HG03060 (cell line): ENCODE measurements at regions not wholly inside any gene's neighbourhood (a gene's known extent, or its start where the extent isn't known, plus 50 kb on each side); places are given as distances from the start of the nearest gene placed in this dataset.

Source experiments
- ATAC-seq: cut with Tn5 transposase; IDR thresholded peaks from one replicate; pipeline ENCODE4 v1.9.1; 2021; ENCODE audit warnings: low read depth, moderate number of reproducible peaks; ENCODE audit not compliant: unreplicated experiment

- no peak for ATAC-seq
Measured at GRCh38 chr10:6746782-6747181, 166.7 kb upstream of the PRKCQ start.

DNA sequence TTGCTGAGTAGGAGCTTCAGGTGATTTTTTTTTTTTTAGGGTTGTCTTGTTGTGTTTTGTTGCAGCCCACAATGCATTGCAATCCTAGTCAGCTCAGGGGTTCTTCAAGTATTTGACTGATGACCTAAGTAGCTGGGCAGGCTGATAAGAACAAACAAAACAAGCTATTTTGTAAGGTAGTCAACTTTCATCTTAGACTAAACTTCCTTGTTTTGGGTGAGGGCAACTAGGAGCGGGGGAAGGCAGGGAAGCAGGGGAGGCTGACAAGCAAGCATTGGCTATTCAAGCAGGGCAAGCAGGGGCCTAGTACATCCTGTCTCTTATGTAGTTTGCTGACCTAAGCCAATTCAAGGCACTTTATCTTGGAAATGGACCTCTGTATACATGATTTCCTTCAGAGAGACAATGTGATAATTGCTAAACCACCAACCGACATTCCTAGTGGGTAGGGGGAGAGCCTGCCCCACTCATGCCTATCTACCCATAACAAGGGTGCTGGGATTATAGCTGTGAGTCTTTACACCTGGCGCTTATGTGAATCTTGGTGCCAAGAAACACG is 163.3 kb upstream of the PRKCQ start:
- ATAC-seq = no peak

GRCh38 chr10:6741541-6741941 is 161.5 kb upstream of the PRKCQ start:
- no peak for ATAC-seq

- no peak for ATAC-seq
Measured at GRCh38 chr10:6739530-6740174, 159.6 kb upstream of the PRKCQ start.

- no peak for ATAC-seq
Measured at GRCh38 chr10:6738112-6738768, 158.2 kb upstream of the PRKCQ start.

DNA sequence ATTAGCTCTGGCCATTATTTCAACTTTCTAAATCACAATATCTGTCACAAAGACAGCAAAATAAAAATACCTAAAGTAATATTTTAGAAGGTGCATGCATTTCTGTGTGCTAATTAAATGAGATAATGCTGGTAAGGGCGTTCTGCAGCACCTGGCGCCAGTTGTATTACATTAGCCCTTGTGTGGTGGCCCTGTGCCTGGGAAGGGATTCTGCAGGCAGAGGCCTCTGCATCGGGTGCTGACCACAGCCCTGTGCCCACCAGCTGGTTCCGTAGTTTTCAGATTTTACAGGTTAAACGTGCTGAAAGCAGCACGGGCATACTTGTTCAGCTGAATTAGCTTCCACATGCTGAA is 157.7 kb upstream of the PRKCQ start:
- ATAC-seq = no peak

DNA sequence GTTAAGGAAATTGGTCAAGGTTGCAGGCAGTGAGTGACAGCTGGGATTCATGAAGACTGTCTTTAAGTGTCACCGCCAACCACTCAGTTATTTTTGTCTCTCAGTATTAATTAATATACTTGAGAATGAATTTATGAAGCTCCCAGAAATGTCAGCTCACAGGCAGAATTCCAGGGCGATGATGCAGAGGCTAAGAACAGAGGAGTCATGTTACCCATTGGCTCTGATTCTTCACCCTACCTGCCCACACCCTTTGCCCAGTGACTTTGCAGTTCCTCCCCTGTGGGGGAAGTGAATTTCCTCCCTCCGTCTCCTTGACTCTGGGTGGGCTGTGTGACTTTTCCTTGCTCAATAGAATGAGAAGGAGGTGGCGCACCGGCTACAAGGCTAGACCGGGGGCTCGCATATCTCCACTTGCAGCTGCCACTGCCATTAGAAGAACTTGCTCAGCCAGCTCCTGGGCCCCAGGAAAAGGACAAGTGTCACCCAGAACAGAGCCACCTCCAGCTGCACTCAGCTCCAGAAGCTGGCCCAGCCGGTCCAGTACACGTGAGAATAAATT is 157.1 kb upstream of the PRKCQ start:
- ATAC-seq = no peak

DNA sequence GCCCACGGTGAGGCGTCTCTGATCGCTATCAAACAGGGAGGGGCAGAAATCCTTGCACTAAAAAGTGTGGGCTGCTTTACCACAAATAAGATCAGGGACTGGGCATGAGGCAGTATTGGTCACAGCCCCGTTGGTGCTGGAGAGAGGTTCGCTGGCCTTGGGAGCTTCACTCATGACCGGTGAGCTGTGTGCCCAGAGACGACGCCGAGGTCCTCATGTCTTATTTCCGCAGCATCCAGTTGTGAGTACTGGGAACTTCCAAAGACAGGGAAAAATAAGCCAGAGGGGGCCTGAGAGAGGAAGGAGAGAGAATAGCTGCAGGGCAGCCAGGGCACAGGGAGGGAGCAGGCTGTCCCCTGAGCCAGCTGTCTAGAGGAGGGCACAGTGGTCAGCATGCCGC is 154.2 kb upstream of the PRKCQ start:
- no peak for ATAC-seq

DNA sequence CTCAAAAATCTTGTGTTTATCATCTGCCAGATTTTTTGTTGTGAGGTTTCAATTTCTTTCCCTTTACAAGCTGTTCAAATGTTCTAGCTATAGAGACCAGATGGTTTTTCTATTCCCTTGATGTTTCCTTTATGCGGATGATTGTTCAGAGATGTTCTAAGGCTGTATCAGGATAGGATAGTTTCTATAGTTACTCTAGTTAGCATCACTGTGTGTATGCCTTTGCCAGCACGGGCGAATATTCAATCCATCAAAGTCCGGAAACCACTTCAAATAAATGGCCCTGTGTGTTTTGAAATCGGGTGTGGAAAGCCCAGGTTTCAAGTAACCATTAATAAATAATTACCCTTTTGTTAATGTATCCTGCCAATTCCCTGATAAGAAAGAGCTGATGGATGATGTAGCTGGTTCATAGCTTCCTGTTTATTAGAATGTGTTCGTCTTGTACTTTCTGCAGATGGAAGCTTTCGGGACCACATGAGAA is 149.8 kb upstream of the PRKCQ start:
- no peak for ATAC-seq

DNA sequence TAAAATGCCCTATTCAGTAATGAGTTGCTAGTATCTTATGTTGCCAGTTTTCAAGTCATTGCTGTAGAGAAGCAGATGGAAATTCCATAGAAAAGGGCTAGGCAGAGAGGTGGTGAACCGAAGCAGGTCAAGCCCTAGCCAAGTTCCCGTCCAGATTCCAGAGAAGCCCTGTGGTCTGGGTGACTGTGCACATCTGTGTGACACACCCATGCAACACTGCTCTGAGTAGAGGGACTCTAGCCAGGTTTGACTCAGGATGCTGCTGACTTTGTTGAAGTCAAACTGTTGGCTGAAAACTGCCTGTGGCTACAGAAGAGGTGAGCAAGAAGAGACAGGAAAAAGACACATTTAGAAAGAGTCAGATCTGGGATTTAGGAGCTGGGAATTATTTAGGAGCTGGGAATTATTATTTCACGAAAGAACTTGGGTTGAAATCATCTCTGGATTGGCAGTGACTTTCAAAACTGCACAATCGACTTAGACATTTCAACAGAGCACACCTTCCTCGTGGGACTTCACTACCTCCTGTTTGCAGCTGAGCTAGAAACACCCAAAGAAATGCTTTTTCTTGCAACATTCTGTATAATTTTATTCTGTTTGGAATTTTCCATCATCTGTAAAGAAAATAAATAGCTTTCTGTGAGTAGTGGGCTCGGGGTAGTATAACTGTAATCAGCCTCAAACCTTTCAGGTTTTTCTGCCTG is 149.1 kb upstream of the PRKCQ start:
- no peak for ATAC-seq

DNA sequence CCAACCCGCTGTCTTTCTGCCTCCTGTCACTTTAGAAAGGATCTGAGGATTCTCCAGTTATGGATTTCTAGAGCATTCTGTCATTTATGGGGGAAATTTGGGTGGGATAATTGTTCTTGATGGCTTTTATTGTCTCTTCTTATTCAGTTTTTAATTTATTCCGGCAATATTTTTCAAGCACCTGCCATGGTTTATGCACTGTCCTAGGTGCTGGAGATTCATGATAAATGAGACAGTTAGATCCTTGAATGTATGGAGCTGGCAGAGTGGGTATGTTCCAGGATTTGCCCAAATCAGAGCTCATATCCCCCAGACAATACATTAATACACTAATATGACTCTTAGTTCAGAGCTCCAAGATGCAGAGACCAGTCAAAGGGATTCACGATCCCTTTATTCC is 146.8 kb upstream of the PRKCQ start:
- ATAC-seq = no peak

GRCh38 chr10:6722616-6723004 is 142.5 kb upstream of the PRKCQ start:
- no peak for ATAC-seq

DNA sequence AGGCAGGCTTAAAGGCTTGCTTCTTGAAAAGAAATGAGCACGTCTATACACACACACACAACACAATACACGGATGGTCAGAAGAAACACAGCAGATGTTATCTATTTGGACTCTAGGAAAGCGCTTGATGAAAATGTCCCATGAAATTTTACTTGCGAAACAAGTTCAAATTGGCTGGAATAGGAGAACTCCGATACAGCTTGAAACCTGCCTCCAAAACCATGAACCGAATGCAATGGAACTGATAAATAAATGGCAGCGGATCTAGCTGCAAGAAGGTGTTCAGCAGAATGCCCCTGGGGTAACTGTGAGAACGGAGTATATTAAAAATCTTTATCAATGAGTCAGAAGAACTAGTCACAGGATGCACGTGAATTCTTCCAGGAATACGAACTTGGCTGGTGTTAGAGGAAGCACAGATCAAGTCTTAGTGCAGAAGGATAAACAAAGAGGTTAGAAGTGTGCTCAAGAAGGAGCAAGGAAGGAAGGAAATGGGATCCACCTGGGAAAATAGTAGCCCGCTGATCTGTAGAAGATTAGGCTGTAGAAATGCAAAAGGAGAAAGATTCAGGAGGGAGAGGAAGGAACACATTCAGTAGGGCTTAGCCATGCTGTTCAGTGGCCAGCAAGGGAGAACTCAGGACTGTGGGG is 142.0 kb upstream of the PRKCQ start:
- ATAC-seq = no peak

DNA sequence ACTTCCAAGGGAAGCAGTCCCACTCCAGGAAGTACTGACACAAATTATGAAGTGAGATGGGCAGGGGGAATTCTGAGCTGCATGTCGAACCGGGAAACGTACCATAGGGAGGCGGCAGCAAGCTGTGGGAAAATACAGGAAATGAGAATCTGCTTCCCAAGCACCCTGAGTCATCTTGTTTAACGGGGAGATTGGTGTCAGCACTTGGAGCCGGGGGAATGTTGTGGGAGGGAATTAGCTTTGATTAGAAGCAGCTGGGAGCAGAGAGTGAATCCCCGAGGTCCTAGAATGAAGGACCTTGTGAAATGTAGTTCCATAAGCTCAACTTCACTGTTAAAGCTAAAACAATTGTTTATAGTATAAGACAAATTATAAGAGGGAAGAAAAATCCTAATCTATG is 141.4 kb upstream of the PRKCQ start:
- no peak for ATAC-seq

GRCh38 chr10:6719561-6719960 is 139.5 kb upstream of the PRKCQ start:
- ATAC-seq = no peak

GRCh38 chr10:6718550-6718949 is 138.5 kb upstream of the PRKCQ start:
- ATAC-seq = no peak

GRCh38 chr10:6716516-6716915 is 136.4 kb upstream of the PRKCQ start:
- no peak for ATAC-seq

DNA sequence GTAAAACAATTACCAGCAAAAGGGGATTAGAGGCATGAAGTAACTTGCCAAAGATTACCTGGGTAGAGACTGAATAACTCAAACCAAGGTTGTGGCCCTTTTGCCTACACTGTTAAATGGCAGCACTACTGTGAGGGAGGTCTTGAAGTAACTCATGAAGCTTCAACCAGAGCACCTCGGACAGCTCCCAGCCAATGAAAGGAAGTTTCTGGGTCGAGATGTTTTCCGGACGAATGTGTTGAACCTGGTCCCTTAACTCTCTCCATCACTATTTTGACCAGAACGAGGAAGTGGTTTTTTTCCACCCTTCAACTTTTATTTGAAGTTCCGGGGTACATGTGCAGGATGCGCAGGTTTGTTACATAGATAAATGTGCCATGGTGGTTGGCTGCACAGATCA is 133.6 kb upstream of the PRKCQ start:
- ATAC-seq = no peak

DNA sequence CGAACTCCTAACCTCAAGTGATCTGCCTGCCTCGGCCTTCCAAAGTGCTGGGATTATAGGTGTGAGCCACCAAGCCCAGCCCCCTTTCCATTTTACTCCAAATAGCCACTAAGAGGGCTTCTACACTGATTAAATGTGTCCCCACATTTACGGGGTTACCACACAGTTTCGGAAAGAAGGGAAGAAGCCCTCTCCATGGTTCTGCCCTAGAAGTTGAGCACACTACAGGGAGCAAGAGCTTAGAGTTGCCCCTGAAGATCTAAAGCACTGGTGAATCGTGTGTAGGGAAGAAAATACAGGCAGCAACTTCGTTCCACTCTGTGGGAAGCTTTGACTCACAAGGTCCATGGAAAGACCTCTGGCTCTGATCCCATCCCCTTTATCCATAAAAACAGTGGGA is 133.0 kb upstream of the PRKCQ start:
- ATAC-seq = no peak

- no peak for ATAC-seq
Measured at GRCh38 chr10:6711881-6712280, 131.8 kb upstream of the PRKCQ start.

GRCh38 chr10:6711408-6711841 is 131.3 kb upstream of the PRKCQ start:
- ATAC-seq = no peak
